ENCODE measurements at regions not wholly inside any gene's neighbourhood (a gene's known extent, or its start where the extent isn't known, plus 50 kb on each side); places are given as distances from the start of the nearest gene placed in this dataset.

GRCh38 chr5:109917154-109917546 lies 227.4 kb downstream of the MAN2A1 start:
- no peak for DNase-seq (ENCODE audit: low spot score)

GRCh38 chr5:109917966-109918365 lies 228.2 kb downstream of the MAN2A1 start:
- DNase-seq (ENCODE audit: low spot score), result no peak

GRCh38 chr5:109920736-109921135 lies 231.0 kb downstream of the MAN2A1 start:
- no peak for DNase-seq (ENCODE audit: low spot score)

GRCh38 chr5:109921735-109922380 lies 232.1 kb downstream of the MAN2A1 start:
- no peak for DNase-seq (ENCODE audit: low spot score)

GRCh38 chr5:109922381-109922995 lies 232.8 kb downstream of the MAN2A1 start:
- DNase-seq (ENCODE audit: low spot score), result no peak

- DNase-seq (ENCODE audit: low spot score), result no peak
Observed at GRCh38 chr5:109923205-109923604, 233.5 kb downstream of the MAN2A1 start.

- no peak for DNase-seq (ENCODE audit: low spot score)
Observed at GRCh38 chr5:109924237-109925107, 234.7 kb downstream of the MAN2A1 start.

- DNase-seq (ENCODE audit: low spot score), result no peak
Observed at GRCh38 chr5:109927639-109928038, 237.9 kb downstream of the MAN2A1 start.

- no peak for DNase-seq (ENCODE audit: low spot score)
Observed at GRCh38 chr5:109928046-109928445, 238.3 kb downstream of the MAN2A1 start.

- DNase-seq (ENCODE audit: low spot score), result no peak
Observed at GRCh38 chr5:109928811-109929210, 239.1 kb downstream of the MAN2A1 start.

- no peak for DNase-seq (ENCODE audit: low spot score)
Observed at GRCh38 chr5:109929376-109929775, 239.6 kb downstream of the MAN2A1 start.

GRCh38 chr5:109929911-109930310 lies 240.2 kb downstream of the MAN2A1 start:
- no peak for DNase-seq (ENCODE audit: low spot score)

- DNase-seq (ENCODE audit: low spot score), result no peak
Observed at GRCh38 chr5:109931049-109931780, 241.5 kb downstream of the MAN2A1 start.

- DNase-seq (ENCODE audit: low spot score), result no peak
Observed at GRCh38 chr5:109935833-109936490, 246.2 kb downstream of the MAN2A1 start.

- no peak for DNase-seq (ENCODE audit: low spot score)
Observed at GRCh38 chr5:109936996-109937395, 247.3 kb downstream of the MAN2A1 start.

- DNase-seq (ENCODE audit: low spot score), result no peak
Observed at GRCh38 chr5:109937951-109938350, 248.2 kb downstream of the MAN2A1 start.

- no peak for DNase-seq (ENCODE audit: low spot score)
Observed at GRCh38 chr5:109938453-109938852, 248.7 kb downstream of the MAN2A1 start.

- no peak for DNase-seq (ENCODE audit: low spot score)
Observed at GRCh38 chr5:109939116-109939682, 249.5 kb downstream of the MAN2A1 start.

GRCh38 chr5:109942646-109943045 lies 252.9 kb downstream of the MAN2A1 start:
- DNase-seq (ENCODE audit: low spot score), result no peak

GRCh38 chr5:109943701-109944235 lies 254.0 kb downstream of the MAN2A1 start:
- no peak for DNase-seq (ENCODE audit: low spot score)

GRCh38 chr5:109944461-109944860 lies 254.7 kb downstream of the MAN2A1 start:
- DNase-seq (ENCODE audit: low spot score), result no peak
